ENCODE measurements at regions not wholly inside any gene's neighbourhood (a gene's known extent, or its start where the extent isn't known, plus 50 kb on each side); places are given as distances from the start of the nearest gene placed in this dataset.

DNA sequence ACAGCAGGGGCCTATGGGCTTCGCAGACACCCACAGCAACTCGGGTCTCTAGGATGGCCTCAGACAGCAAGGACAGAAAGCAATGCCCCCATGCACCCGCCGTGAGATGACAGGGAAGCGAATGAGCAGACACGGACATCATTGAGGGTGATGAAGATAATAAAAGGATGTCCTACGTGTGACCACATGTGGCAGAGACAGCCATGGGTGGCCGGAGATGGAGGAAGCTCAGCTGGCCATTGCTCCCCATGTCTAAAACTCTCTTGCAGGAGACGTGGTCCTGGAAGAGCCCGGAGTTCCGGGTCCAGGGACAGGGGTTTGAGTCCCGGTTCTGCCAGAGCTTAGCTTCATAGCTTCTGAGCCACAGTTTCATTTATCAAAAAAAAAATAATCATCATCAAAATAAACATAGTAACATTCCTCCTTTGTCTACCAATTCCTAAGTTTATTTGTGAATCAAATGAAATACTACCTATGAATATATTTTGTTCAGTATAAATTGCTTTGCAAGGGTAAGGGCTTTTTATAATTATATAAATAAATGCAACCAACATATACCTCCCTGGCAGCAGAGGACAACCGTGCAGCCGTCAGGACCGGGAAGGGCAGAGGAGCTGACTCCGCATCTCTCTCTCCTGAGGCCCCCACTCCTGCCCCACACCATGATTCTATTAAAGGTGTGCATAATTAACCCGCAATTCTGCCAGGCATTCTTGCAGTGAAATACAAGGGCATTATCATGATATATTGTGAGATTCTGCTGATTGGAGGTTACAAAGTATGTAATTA is 401.4 kb upstream of the MYT1L start:
- Histone ChIP-seq H3K4me3 (no peak overlapping the region), H3K4me1 (no peaks in the 10 kb centered on the region), H3K27ac (no peak overlapping the region), H3K9me3 (no peaks in the 10 kb centered on the region), H3K9ac (ENCODE audit: low read depth in 2 of 2, low read length in 2 of 2) (no peak overlapping the region), H3K36me3 (no peaks in the 10 kb centered on the region), H3K27me3 (no peaks in the 10 kb centered on the region)
- TF ChIP-seq, protein P1, sequence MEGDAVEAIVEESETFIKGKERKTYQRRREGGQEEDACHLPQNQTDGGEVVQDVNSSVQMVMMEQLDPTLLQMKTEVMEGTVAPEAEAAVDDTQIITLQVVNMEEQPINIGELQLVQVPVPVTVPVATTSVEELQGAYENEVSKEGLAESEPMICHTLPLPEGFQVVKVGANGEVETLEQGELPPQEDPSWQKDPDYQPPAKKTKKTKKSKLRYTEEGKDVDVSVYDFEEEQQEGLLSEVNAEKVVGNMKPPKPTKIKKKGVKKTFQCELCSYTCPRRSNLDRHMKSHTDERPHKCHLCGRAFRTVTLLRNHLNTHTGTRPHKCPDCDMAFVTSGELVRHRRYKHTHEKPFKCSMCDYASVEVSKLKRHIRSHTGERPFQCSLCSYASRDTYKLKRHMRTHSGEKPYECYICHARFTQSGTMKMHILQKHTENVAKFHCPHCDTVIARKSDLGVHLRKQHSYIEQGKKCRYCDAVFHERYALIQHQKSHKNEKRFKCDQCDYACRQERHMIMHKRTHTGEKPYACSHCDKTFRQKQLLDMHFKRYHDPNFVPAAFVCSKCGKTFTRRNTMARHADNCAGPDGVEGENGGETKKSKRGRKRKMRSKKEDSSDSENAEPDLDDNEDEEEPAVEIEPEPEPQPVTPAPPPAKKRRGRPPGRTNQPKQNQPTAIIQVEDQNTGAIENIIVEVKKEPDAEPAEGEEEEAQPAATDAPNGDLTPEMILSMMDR (IDR thresholded peaks at IDR 0.05), result no peak
- intact Hi-C loops (cut with DNase I), result no loop called here
- DNase-seq, result no peak

DNA sequence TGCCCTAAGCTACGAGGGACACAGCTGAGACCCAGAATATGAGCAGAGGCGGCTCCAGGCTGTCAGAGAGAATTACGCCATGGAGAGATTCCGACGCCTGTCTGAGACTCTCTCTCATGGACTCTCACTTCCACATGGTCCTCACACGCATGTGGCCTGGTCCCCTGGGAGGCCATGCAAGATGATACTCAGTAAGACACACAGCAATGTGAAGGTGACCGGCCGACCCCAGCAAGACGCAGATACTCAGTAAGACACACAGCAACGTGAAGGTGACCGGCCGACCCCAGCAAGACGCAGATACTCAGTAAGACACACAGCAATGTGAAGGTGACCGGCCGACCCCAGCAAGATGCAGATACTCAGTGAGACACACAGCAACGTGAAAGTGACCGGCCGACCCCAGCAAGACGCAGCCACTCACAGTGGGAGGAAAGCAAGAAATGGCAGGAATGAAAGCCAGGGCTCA is 400.8 kb upstream of the MYT1L start:
- Histone ChIP-seq H3K9me3 (no peaks in the 10 kb centered on the region), H3K27me3 (no peaks in the 10 kb centered on the region), H3K4me1 (no peaks in the 10 kb centered on the region), H3K27ac (no peak overlapping the region), H3K9ac (ENCODE audit: low read depth in 2 of 2, low read length in 2 of 2) (no peak overlapping the region), H3K4me3 (no peak overlapping the region), H3K36me3 (no peaks in the 10 kb centered on the region)
- DNase-seq, result no peak
- TF ChIP-seq, protein P1 (IDR thresholded peaks at IDR 0.05), result no peak
- intact Hi-C loops (cut with DNase I), result no loop called here

DNA sequence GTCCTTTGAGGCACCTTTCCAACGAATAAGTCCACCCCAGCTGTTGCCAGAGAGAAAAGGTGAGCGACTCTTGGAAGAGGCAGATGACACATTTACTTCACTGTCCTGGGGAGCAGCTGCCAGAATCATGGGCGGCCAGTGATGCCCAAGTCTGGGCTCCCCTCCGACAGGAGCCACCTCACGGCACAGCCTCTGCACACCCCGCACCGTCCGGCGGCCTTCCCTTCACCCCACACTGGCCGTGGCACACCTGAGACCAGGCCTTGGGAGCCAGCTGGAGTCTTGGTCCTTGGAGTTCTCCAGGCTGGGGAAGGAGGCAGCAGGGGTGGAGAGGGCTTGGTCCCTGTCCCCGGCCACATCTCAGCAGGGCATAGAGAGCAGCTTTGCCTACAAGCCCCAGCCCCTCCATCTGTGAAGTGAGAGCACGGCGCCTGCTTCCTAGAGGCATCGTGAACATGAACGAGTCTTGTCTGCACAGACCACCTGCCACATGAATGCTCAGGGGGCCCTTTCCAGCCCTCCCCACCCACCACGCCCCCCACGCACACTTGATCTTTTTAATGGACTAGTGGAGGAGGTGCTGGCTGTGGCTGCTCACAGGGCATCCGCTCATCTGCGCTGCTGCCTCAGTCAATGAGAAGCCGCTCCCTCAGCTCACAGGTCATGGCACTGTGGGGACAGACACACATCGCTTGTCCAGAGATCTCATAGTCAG is 400.2 kb upstream of the MYT1L start:
- intact Hi-C loops (cut with DNase I), result no loop called here
- Histone ChIP-seq H3K9ac (ENCODE audit: low read depth in 2 of 2, low read length in 2 of 2) (no peak overlapping the region), H3K4me1 (no peaks in the 10 kb centered on the region), H3K4me3 (no peak overlapping the region), H3K27ac (no peak overlapping the region), H3K27me3 (no peaks in the 10 kb centered on the region), H3K36me3 (no peaks in the 10 kb centered on the region), H3K9me3 (no peaks in the 10 kb centered on the region)
- no peak for DNase-seq
- TF ChIP-seq, protein P1 (IDR thresholded peaks at IDR 0.05), result no peak

DNA sequence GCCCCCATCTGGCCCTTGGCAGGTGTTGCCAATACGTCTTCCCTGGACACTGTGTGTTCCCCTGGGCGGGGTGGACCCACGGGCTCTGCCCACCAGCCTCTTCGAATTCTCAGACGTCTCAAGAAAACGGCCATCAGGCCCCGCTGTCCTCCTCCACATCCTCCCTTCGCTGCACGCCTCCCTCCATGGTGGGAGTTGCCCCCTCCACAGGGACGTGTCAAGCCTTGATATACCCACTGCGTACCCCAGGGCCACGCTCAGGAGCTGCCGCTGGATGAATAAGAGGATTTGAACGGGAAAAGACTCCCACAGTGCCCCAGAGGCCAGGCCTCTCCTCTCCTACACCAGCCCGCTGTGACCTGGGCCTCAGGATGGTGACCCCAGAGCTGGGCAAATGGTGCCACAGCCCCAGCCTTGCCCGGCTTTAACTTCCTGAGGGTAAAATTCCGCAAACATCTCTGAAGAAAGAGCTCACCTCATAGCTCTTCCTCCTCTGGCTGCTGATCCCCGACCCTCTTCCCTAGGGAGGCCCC is 399.3 kb upstream of the MYT1L start:
- Histone ChIP-seq H3K36me3 (no peaks in the 10 kb centered on the region), H3K9me3 (no peaks in the 10 kb centered on the region), H3K4me1 (no peaks in the 10 kb centered on the region), H3K27me3 (no peaks in the 10 kb centered on the region), H3K27ac (no peak overlapping the region), H3K9ac (ENCODE audit: low read depth in 2 of 2, low read length in 2 of 2) (no peak overlapping the region), H3K4me3 (no peak overlapping the region)
- intact Hi-C loops (cut with DNase I), result no loop called here
- TF ChIP-seq, protein P1 (IDR thresholded peaks at IDR 0.05), result no peak
- no peak for DNase-seq

DNA sequence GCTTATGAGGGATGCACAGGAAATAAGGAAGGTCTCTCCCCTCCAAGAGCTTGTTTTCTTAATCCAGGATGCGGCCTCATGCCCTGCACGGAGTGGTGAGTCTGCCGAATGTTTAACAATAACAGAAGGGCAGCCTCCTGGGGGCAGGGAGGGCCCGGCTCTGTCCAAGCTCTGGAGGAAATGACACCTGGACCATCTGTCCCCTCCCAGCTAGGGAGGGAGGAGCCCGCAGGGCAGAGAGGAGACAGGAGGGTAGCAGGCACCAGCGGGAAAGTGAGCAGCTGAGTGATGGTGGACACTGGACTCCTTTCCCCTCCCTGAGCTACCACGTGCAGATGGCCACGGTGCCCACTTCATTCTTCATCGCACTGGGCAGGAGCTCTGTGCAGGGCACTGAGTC is 398.2 kb upstream of the MYT1L start:
- TF ChIP-seq, protein P1 (IDR thresholded peaks at IDR 0.05), result no peak
- intact Hi-C loops (cut with DNase I), result no loop called here
- Histone ChIP-seq H3K9ac (ENCODE audit: low read depth in 2 of 2, low read length in 2 of 2) (no peak overlapping the region), H3K9me3 (no peaks in the 10 kb centered on the region), H3K27me3 (no peaks in the 10 kb centered on the region), H3K4me1 (no peaks in the 10 kb centered on the region), H3K27ac (no peak overlapping the region), H3K36me3 (no peaks in the 10 kb centered on the region), H3K4me3 (no peak overlapping the region)
- no peak for DNase-seq

Measured in colonic mucosa (tissue), 4 donors.